Thoracic aorta (tissue), 2 donors: ENCODE measurements at regions not wholly inside any gene's neighbourhood (a gene's known extent, or its start where the extent isn't known, plus 50 kb on each side); places are given as distances from the start of the nearest gene placed in this dataset.

Experiments used
- ATAC-seq: fragments of 150-250 bp; one replicate; pipeline ENCODE4 v1.8.0; 2017; ENCODE audit warnings: low read depth; ENCODE audit not compliant: insufficient number of reproducible peaks, low FRiP score
- DNase-seq: peaks from one replicate; pipeline ENCODE4 v3.0.0-alpha.2; 2020; ENCODE audit warnings: low spot score
- H3K27ac ChIP-seq, 2 donors: fragments of 200-600 bp; sonication (generic); 1 replicate in 1 of 2; 2 replicates in 1 of 2; pipeline ENCODE4 v1.5.1; 2016; ENCODE audit warnings: mild to moderate bottlenecking in 2 of 2, moderate library complexity in 2 of 2
- H3K27me3 ChIP-seq: fragments of 200-600 bp; sonication (generic); replicated peaks from 2 replicates; pipeline ENCODE4 v1.6.0; 2016; ENCODE audit warnings: mild to moderate bottlenecking; ENCODE audit not compliant: insufficient read depth
- H3K36me3 ChIP-seq: fragments of 200-600 bp; sonication (generic); one replicate; pipeline ENCODE4 v1.5.1; 2016
- H3K4me1 ChIP-seq, 2 donors: fragments of 200-600 bp; sonication (generic); 1 replicate in 1 of 2; 2 replicates in 1 of 2; pipeline versions ENCODE4 v1.5.1 to v1.6.0; 2016; ENCODE audit warnings: low read depth in 2 of 2, mild to moderate bottlenecking in 1 of 2; ENCODE audit not compliant: control insufficient read depth in 1 of 2
- H3K4me3 ChIP-seq: fragments of 200-600 bp; sonication (generic); 2 replicates; pipeline ENCODE4 v1.5.1; 2016; ENCODE audit warnings: mild to moderate bottlenecking
- H3K9me3 ChIP-seq: fragments of 200-600 bp; sonication (generic); 2 replicates; pipeline ENCODE4 v1.5.1; 2016
- CTCF ChIP-seq: fragments of 200-600 bp; sonication (generic); IDR thresholded peaks from one replicate; pipeline ENCODE4 v1.5.1; 2019; ENCODE audit warnings: antibody characterized with exemption

DNA sequence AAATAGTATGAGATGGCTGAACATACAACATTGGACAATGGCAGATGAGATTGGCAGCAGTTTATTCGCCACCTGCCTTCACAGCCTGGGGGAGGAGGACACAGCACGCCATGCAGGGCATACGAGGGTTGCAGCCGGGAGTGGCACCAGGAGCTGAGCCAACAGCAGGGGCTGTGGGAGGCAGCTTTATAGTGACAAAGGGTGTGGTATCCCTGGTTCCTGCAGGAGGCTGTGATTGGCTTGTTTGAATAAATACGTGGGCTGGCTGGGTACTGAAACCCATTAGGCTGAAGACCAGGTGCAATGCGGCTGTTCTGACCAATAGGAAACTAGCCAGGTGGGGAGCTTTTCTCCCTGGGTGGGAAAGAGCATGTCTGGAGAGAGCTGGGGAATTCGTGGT lies 68.9 kb upstream of the LEP start:
- H3K9me3 ChIP-seq = no peaks in the 10 kb centered on the region

GRCh38 chr7:128172963-128173362 lies 68.1 kb upstream of the LEP start:
- Histone ChIP-seq H3K4me3 (no peak overlapping the region), H3K27ac (no peak overlapping the region), H3K27me3 (no peaks in the 10 kb centered on the region), H3K9me3 (no peaks in the 10 kb centered on the region), H3K36me3 (no peaks in the 10 kb centered on the region), H3K4me1 (no peaks in the 10 kb centered on the region)
- no peak for ATAC-seq
- DNase-seq = no peak
- TF ChIP-seq CTCF = no peak

More for the DNA sequence above, 68.9 kb upstream of the LEP start:
- H3K27me3 ChIP-seq = no peaks in the 10 kb centered on the region
- H3K27ac ChIP-seq = no peak overlapping the region
- no peak for TF ChIP-seq CTCF
- peaks cover 1% of the 10 kb centered on the region in 2 donors for H3K4me1 ChIP-seq
- no peak for ATAC-seq
- no peaks in the 10 kb centered on the region for H3K36me3 ChIP-seq
- no peak for DNase-seq
- H3K4me3 ChIP-seq = no peak overlapping the region

GRCh38 chr7:128174386-128174785 lies 66.7 kb upstream of the LEP start:
- H3K27me3 ChIP-seq = no peaks in the 10 kb centered on the region
- ATAC-seq (no peak), DNase-seq (no peak)
- H3K4me3 ChIP-seq = no peak overlapping the region
- no peaks in the 10 kb centered on the region for H3K4me1 ChIP-seq
- no peaks in the 10 kb centered on the region for H3K9me3 ChIP-seq
- no peak overlapping the region for H3K27ac ChIP-seq
- no peak for TF ChIP-seq CTCF
- H3K36me3 ChIP-seq = no peaks in the 10 kb centered on the region

- Histone ChIP-seq H3K9me3 (no peaks in the 10 kb centered on the region), H3K4me1 (no peaks in the 10 kb centered on the region), H3K4me3 (no peak overlapping the region), H3K36me3 (no peaks in the 10 kb centered on the region), H3K27ac (no peak overlapping the region), H3K27me3 (no peaks in the 10 kb centered on the region)
- DNase-seq (no peak), ATAC-seq (no peak)
- no peak for TF ChIP-seq CTCF
These were observed 64.4 kb upstream of the LEP start for GRCh38 chr7:128176696-128177095.

DNA sequence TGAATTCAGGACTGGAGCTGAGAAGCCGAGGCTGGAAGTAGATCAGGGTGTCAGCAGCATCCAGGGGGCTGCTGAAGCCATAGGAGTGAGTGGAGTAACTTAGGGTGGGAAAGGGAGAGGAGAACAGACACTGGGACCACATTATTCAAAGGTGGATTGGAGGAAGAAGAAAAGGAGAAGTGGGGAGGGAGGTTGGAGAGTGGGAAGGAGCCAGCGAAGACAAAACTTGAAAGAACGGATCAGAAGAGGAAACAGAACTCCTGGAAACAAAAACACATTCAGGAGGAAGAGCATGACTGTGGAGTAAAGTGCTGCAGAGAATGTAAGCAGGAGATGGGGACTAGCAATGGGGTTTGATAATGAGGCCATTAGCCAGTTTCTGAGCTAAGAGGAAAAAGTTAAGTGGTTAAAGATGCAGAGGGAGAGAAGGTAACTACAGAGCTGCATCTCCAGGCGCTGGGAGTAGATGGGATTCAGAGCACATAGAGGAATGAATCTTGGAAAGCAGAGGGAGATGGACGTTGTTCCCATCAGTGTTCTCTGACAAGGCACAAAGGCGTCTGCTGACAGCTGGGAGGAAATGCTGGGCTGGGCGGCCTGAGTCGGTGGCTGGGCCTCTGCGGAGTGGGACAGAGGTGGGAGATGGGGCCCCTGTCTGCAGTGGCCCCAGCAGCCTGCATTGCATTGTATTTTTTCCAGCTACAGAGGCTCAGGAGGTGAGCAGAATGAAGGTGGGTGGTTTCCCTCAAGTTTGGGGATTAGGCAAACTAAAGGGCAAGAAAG lies 63.1 kb upstream of the LEP start:
- TF ChIP-seq CTCF = no peak
- ATAC-seq (no peak), DNase-seq (no peak)
- H3K4me1 ChIP-seq = no peaks in the 10 kb centered on the region
- no peak overlapping the region for H3K4me3 ChIP-seq
- H3K36me3 ChIP-seq = no peaks in the 10 kb centered on the region
- H3K27ac ChIP-seq = no peak overlapping the region
- no peaks in the 10 kb centered on the region for H3K9me3 ChIP-seq
- no peaks in the 10 kb centered on the region for H3K27me3 ChIP-seq
